Endodermal cell (in vitro differentiated cells): ENCODE measurements at regions not wholly inside any gene's neighbourhood (a gene's known extent, or its start where the extent isn't known, plus 50 kb on each side); places are given as distances from the start of the nearest gene placed in this dataset.

Experiments used
- DNase-seq: peaks from one replicate; pipeline ENCODE4 v3.0.0-alpha.2; 2017
- H3K27ac ChIP-seq: 2 replicates; pipeline ENCODE4 v1.5.1; 2013; ENCODE audit warnings: mild to moderate bottlenecking, low read depth, low read length, moderate library complexity
- H3K27me3 ChIP-seq: 2 replicates; pipeline ENCODE4 v1.6.1; 2013; ENCODE audit warnings: mild to moderate bottlenecking, low read length, moderate library complexity; ENCODE audit not compliant: insufficient read depth, control insufficient read depth, poor library complexity, severe bottlenecking
- H3K36me3 ChIP-seq: 2 replicates; pipeline ENCODE4 v1.7.0; 2013; ENCODE audit warnings: mild to moderate bottlenecking, low read length, moderate library complexity; ENCODE audit not compliant: control insufficient read depth, insufficient read depth
- H3K4me1 ChIP-seq: one replicate; pipeline ENCODE4 v1.7.0; 2013; ENCODE audit warnings: low read length; ENCODE audit not compliant: control insufficient read depth, insufficient read depth
- H3K4me3 ChIP-seq: 2 replicates; pipeline ENCODE4 v1.5.1; 2013; ENCODE audit warnings: mild to moderate bottlenecking, low read length, moderate library complexity
- H3K9ac ChIP-seq: 2 replicates; pipeline ENCODE4 v1.6.1; 2013; ENCODE audit warnings: mild to moderate bottlenecking, low read length, moderate library complexity; ENCODE audit not compliant: poor library complexity, severe bottlenecking; ENCODE audit errors: extremely low read depth
- H3K9me3 ChIP-seq: 2 replicates; pipeline ENCODE4 v1.6.1; 2013; ENCODE audit warnings: mild to moderate bottlenecking, low read length, moderate library complexity; ENCODE audit not compliant: control insufficient read depth
- H3K27ac Mint-ChIP-seq: 2 replicates; pipeline ENCODE4 v1.8.0; 2020; ENCODE audit warnings: mixed read lengths
- H3K27me3 Mint-ChIP-seq: 2 replicates; pipeline ENCODE4 v1.8.0; 2021; ENCODE audit warnings: mild to moderate bottlenecking, mixed read lengths; ENCODE audit not compliant: insufficient read depth
- H3K36me3 Mint-ChIP-seq: 2 replicates; pipeline ENCODE4 v1.8.0; 2020; ENCODE audit warnings: low read depth, mixed read lengths
- H3K4me1 Mint-ChIP-seq: 2 replicates; pipeline ENCODE4 v1.8.0; 2020; ENCODE audit warnings: mixed read lengths
- H3K4me3 Mint-ChIP-seq: 2 replicates; pipeline ENCODE4 v1.8.0; 2020; ENCODE audit warnings: mild to moderate bottlenecking, moderate library complexity, mixed read lengths
- H3K9me3 Mint-ChIP-seq: 2 replicates; pipeline ENCODE4 v1.8.0; 2020; ENCODE audit warnings: mild to moderate bottlenecking, mixed read lengths
- CTCF ChIP-seq: fragments of 200-600 bp; sonication (generic); conservative IDR thresholded peaks from 2 replicates; pipeline ENCODE4 v1.5.0; 2021; ENCODE audit warnings: antibody characterized with exemption, mild to moderate bottlenecking
- WGBS, 2 experiments: methylation state at CpG; one replicate each; pipeline versions ENCODE4 v1.1.5 to v1.1.7; 2013; ENCODE audit warnings: missing lambda C conversion rate in 2 of 2, mixed read lengths in 1 of 2; ENCODE audit not compliant: insufficient coverage in 1 of 2, insufficient read length in 1 of 2; 5-methylcytosine and 5-hydroxymethylcytosine counted together

GRCh38 chr13:62333466-62333865, 917.8 kb upstream of the PCDH20 start:
- Histone ChIP-seq H3K27me3 (no peaks in the 10 kb centered on the region), H3K4me3 (no peak overlapping the region), H3K27ac (no peak overlapping the region), H3K9ac (no peak overlapping the region), H3K9me3 (no peaks in the 10 kb centered on the region), H3K4me1 (no peaks in the 10 kb centered on the region), H3K36me3 (no peaks in the 10 kb centered on the region)
- Mint-ChIP-seq H3K36me3 (no peaks in the 10 kb centered on the region), H3K9me3 (no peaks in the 10 kb centered on the region), H3K27ac (no peak overlapping the region), H3K4me1 (peaks cover 2% of the 10 kb centered on the region), H3K4me3 (no peak overlapping the region), H3K27me3 (no peaks in the 10 kb centered on the region)
- no peak for DNase-seq
- 94 to 95% methylated on average over 12 to 14 of the region's 15 CpGs for WGBS, 2 experiments
- no peak for TF ChIP-seq CTCF

GRCh38 chr13:62331384-62331783, 915.7 kb upstream of the PCDH20 start:
- H3K27ac ChIP-seq, result no peak overlapping the region
- no peaks in the 10 kb centered on the region for H3K4me1 ChIP-seq
- H3K27me3 ChIP-seq, result no peaks in the 10 kb centered on the region
- H3K9me3 ChIP-seq, result peaks cover 6% of the 10 kb centered on the region
- Mint-ChIP-seq H3K9me3 (peaks cover 7% of the 10 kb centered on the region), H3K4me1 (no peaks in the 10 kb centered on the region), H3K4me3 (no peak overlapping the region), H3K36me3 (no peaks in the 10 kb centered on the region), H3K27me3 (no peaks in the 10 kb centered on the region), H3K27ac (no peak overlapping the region)
- no peak overlapping the region for H3K9ac ChIP-seq
- WGBS, 2 experiments, result 100% methylated on average over 1 of the region's 2 CpGs; no CpG with 5 or more reads in 1 of the 2 experiments
- no peak for TF ChIP-seq CTCF
- H3K36me3 ChIP-seq, result no peaks in the 10 kb centered on the region
- no peak overlapping the region for H3K4me3 ChIP-seq
- no peak for DNase-seq

- Mint-ChIP-seq H3K9me3 (peaks cover 7% of the 10 kb centered on the region), H3K27ac (no peak overlapping the region), H3K36me3 (no peaks in the 10 kb centered on the region), H3K27me3 (no peaks in the 10 kb centered on the region), H3K4me3 (no peak overlapping the region), H3K4me1 (no peaks in the 10 kb centered on the region)
- Histone ChIP-seq H3K27ac (no peak overlapping the region), H3K4me3 (no peak overlapping the region), H3K9me3 (peaks cover 6% of the 10 kb centered on the region), H3K27me3 (no peaks in the 10 kb centered on the region), H3K9ac (no peak overlapping the region), H3K36me3 (no peaks in the 10 kb centered on the region), H3K4me1 (no peaks in the 10 kb centered on the region)
- DNase-seq, result no peak
- TF ChIP-seq CTCF, result no peak
- 92 to 93% methylated on average over 3 of the region's 3 CpGs for WGBS, 2 experiments
These were observed 911.7 kb upstream of the PCDH20 start for GRCh38 chr13:62327367-62327766.
